ENCODE measurements at regions not wholly inside any gene's neighbourhood (a gene's known extent, or its start where the extent isn't known, plus 50 kb on each side); places are given as distances from the start of the nearest gene placed in this dataset.
"Not testable (repeated sequence)": the region's sequence is repeated elsewhere in the genome, so short reads cannot be mapped to it uniquely, and the experiment has no call there.

DNA sequence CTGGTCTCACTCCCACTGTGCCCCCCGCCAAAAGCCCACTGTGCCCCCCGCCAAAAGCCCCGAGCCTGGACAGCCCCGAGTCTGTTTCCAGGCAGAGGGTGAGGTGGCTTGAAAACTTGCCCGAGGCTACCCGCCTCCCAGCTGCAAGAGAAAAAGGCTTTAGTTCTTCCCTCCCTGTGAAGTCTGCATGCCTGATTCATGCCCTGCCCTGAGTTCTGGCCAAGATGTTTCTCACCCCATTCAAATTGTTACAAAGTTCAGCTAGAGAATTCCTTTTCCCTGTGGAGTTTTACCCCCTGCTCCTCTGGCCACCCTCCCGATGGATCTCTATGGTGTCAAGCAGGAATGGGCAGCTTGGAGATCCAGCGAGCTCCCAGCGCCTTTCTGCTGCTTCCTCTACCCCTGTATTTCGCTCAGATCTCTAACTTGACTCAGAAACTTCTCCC, 298.8 kb upstream of the MAP3K7 start:
- peak; percentile 74 for DNase-seq

- DNase-seq, result not testable (repeated sequence)
Measured at GRCh38 chr6:90885137-90885536, 298.3 kb upstream of the MAP3K7 start.

GRCh38 chr6:90877616-90878015, 290.7 kb upstream of the MAP3K7 start:
- no peak for DNase-seq

DNA sequence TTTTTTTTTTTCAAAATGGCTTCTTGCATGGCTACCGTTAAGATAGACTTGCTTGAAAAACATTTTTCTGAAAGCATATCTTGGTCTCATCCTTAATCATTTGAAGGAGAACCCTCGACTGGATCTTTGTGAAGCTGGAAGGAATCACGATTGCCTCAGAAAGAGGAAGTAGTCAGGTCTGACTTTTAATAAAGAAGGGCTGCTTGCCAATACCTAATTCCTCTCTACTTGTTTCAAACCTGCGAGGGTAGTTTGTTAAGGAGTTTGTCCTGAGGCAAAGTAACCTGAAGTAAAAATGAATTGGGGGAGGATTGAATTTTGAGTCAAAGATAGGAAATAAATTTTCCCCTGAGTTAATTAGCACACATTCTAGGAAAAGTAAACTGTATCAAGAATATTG, 288.1 kb upstream of the MAP3K7 start:
- DNase-seq, result no peak

- no peak for DNase-seq
Measured at GRCh38 chr6:90872981-90873380, 286.1 kb upstream of the MAP3K7 start.

GRCh38 chr6:90870561-90870960, 283.7 kb upstream of the MAP3K7 start:
- no peak for DNase-seq

DNA sequence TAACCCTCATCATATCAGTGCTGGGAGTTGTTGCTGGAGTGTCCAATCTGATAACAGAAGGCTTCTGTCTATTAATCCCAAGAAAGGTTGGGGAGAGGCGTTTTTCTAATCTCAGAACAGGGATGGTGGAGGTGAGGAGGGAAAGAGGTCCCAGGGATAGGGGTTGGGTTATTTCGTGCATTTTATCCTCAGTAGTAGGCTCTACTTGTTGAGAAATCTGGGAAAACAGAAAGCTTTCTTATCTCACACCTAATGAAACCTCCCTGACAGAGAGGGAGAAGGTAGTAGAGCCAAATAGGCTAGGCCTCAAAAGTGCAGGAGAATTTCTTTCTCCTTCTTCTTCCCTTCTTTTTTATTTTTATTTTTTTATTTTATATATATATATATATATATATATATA, 281.8 kb upstream of the MAP3K7 start:
- no peak for DNase-seq

- peak; percentile 43 for DNase-seq
Measured at GRCh38 chr6:90868256-90868655, 281.4 kb upstream of the MAP3K7 start.

DNA sequence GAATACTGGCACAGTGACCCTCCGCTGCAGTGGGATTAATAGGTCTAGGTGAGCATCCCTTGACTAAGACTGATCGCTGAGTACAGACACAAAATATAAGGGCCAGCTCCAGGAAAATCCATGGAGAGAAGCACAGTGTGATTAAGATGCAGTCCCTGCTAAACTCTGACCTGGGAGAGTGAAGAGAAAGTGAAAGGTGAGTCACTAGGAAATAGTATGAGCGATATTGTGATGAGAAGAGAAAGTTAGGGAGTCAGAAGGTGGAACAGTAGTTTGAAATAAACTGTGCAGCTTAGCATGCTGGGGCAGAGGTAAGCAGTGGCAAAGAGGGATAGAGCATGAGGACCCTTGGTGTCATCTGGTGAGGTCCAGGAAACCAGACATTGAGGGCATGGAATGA, 278.6 kb upstream of the MAP3K7 start:
- no peak for DNase-seq

GRCh38 chr6:90863043-90863442, 276.2 kb upstream of the MAP3K7 start:
- DNase-seq, result no peak

- no peak for DNase-seq
Measured at GRCh38 chr6:90860822-90861601, 274.1 kb upstream of the MAP3K7 start.

- peak; percentile 54 for DNase-seq
Measured at GRCh38 chr6:90859612-90860011, 272.7 kb upstream of the MAP3K7 start.

DNA sequence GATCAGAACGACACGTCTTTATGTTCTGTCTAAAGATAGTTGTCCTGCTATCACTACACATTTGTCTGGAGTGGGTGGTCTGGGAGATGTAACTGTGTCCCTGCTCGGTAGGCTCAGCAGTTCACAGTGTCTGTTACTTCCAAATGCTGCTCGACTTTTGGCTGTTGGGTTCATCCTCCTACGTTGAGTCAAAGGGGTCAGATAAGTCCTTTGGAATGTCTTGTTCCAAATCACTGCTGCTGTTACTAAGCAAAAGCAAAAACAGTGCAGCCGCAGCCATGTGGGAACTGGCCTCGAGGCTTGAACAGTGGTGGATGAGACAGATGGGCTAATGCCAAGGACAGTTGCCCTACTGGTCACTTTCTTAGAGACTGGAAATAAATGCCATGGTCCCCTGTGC, 272.2 kb upstream of the MAP3K7 start:
- DNase-seq, result peak; percentile 74

DNA sequence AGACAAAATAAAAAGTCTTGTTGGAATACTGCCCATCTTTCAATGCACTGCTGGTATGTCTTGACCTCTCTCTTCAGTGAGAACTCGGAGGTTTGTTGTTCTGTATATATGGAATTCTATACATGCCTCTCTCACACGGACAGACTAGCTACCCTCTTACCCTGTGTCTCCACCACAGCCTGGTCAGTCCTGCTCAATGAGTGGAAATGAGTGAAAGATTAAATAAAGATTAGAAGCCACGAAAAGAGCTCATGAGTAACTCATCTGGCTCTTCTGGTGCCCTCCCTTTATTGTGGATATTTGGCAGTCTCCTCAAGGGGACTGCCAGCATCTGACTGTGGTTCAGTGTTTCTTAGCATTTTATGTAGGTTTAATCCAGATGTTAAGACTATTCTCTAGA, 262.8 kb upstream of the MAP3K7 start:
- peak; percentile 55 for DNase-seq

GRCh38 chr6:90846824-90847223, 260.0 kb upstream of the MAP3K7 start:
- DNase-seq, result no peak

- no peak for DNase-seq
Measured at GRCh38 chr6:90835596-90836212, 248.8 kb upstream of the MAP3K7 start.

- no peak for DNase-seq
Measured at GRCh38 chr6:90829311-90829710, 242.4 kb upstream of the MAP3K7 start.

GRCh38 chr6:90820436-90820835, 233.6 kb upstream of the MAP3K7 start:
- no peak for DNase-seq

DNA sequence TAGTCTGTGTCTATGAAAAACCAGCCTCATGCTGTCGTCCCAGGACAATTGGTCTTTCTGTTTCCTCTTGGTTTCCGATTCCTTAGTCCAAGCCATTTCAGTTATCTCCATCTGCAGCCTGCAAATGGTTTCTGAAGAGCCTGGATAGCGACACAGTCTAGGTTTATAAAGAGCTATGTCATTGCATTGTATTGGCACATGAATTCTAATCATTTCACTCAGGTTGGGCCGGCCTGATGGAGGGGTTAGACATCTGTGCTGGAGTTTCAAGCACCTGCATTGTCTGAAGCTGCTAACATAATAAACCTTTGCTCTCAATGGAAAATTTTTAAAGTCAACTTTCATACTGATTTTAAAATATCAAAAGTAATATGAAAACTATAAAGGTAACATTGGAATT, 232.6 kb upstream of the MAP3K7 start:
- no peak for DNase-seq

GRCh38 chr6:90818163-90818562, 231.3 kb upstream of the MAP3K7 start:
- peak; percentile 70 for DNase-seq

- DNase-seq, result peak; percentile 68
Measured at GRCh38 chr6:90816764-90817163, 229.9 kb upstream of the MAP3K7 start.

DNA sequence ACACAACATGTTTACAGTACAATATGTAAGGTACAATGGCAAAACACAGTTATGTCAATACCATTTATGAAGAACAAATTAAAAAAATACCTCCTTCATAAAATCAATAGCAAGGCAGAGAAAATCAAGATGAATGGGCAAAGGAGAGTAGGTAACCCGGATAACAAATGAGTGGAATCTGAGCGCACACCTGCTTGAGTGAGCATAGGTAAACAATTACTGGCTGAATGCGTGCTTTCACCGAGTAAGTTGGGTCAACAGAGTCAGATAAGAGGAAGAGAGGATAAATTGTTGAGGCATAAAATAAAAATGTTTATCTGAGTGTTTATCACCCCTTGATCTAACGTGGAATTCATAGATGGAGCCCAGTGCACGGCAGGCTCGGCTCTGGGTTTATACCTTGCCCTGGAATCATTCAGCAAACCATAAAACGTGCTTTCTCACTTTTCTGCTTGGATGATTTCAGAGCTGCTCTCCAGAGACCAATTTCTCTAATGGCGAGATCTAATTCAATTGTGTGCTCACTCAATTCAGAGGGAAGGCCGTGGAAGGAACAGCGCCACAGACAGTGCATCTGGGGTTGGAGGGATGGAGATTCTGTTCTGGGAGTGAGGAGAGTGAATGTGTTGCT, 224.8 kb upstream of the MAP3K7 start:
- no peak for DNase-seq

DNA sequence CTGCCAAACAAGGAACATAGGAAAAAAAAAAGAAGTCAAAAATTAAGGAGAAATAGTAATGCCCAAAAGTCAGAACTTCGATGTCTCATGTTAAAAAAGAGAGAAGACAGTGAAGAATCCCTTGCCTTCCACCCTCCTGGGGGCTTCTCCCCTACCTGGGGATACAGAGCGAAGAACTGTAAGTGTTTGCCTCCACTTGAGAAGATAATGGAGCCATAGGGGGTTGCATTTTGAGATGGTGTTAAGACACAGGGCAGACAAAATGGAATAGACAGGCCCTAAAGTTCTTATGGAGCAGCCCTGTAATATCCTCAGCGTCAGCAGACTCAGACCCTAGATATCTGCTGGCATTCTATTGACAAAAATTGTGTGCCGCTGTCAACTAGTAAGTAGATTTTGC, 222.2 kb upstream of the MAP3K7 start:
- no peak for DNase-seq

Measured in islet precursor cell (in vitro differentiated cells).